IMR-90 (cell line): ENCODE measurements at regions not wholly inside any gene's neighbourhood (a gene's known extent, or its start where the extent isn't known, plus 50 kb on each side); places are given as distances from the start of the nearest gene placed in this dataset.

ENCODE experiments used
- ATAC-seq: fragments of 200-7000 bp; cut with Tn5 transposase; 2 replicates; pipeline ENCODE4 v1.9.1; 2020; ENCODE audit warnings: low read depth, mild to moderate bottlenecking, moderate library complexity
- BruUV-seq: library from RNA; stranded (reverse); fragments of 400-500 nt; replicated peaks from 2 replicates; lab custom pipeline; 2021; lab: Mats Ljungman, UMichigan
- CTCF ChIA-PET: fragments of 300-600 bp; formaldehyde crosslinking; extraction: SDS; loops from one replicate; lab custom pipeline; 2021; ENCODE audit warnings: antibody characterized with exemption; lab: Yijun Ruan, JAX
- POLR2A ChIA-PET: fragments of 300-600 bp; sonication (Branson Sonifier 250); formaldehyde crosslinking; loops from one replicate; lab custom pipeline; 2022; ENCODE audit warnings: antibody characterized with exemption; ENCODE audit not compliant: unreplicated experiment; lab: Charles Lee
- DNase-seq: peaks from one replicate; pipeline ENCODE4 v3.0.0; 2013
- H2AFZ ChIP-seq: replicated peaks from 2 replicates; pipeline ENCODE3; 2013; ENCODE audit warnings: low read length, mild to moderate bottlenecking; ENCODE audit not compliant: poor library complexity
- H2AK5ac ChIP-seq: 2 replicates; pipeline ENCODE4 v1.6.1; 2013; ENCODE audit warnings: low read depth, low read length, inconsistent platforms
- H2AK9ac ChIP-seq: replicated peaks from 2 replicates; pipeline ENCODE3; 2013; ENCODE audit warnings: mild to moderate bottlenecking, low read depth, low read length, moderate library complexity; ENCODE audit not compliant: poor library complexity
- H2BK120ac ChIP-seq: 2 replicates; pipeline ENCODE4 v1.6.1; 2013; ENCODE audit warnings: low read depth, low read length, inconsistent platforms
- H2BK15ac ChIP-seq: 3 replicates; pipeline ENCODE4 v1.6.1; 2013; ENCODE audit warnings: low read depth, low read length, inconsistent platforms
- H2BK20ac ChIP-seq: 2 replicates; pipeline ENCODE4 v1.6.1; 2013; ENCODE audit warnings: low read depth, mild to moderate bottlenecking, inconsistent platforms, low read length, moderate library complexity
- H2BK5ac ChIP-seq: 2 replicates; pipeline ENCODE4 v1.6.1; 2013; ENCODE audit warnings: mild to moderate bottlenecking, low read depth, low read length, inconsistent platforms; ENCODE audit not compliant: poor library complexity, severe bottlenecking
- H3K14ac ChIP-seq: replicated peaks from 2 replicates; pipeline ENCODE4 v1.6.1; 2013; ENCODE audit warnings: low read depth, low read length, inconsistent platforms
- H3K18ac ChIP-seq: 2 replicates; pipeline ENCODE4 v1.6.1; 2013; ENCODE audit warnings: low read depth, low read length, control low read depth
- H3K23ac ChIP-seq: 2 replicates; pipeline ENCODE4 v1.6.1; 2013; ENCODE audit warnings: low read depth, low read length, inconsistent platforms
- H3K27ac ChIP-seq: 2 replicates; pipeline ENCODE4 v1.5.1; 2013; ENCODE audit warnings: mild to moderate bottlenecking, control low read depth, low read length; ENCODE audit not compliant: insufficient read depth
- H3K27me3 ChIP-seq: 2 replicates; pipeline ENCODE4 v1.6.1; 2013; ENCODE audit warnings: low read length; ENCODE audit not compliant: control insufficient read depth, insufficient read depth
- H3K36me3 ChIP-seq: 2 replicates; pipeline ENCODE4 v1.6.1; 2013; ENCODE audit warnings: low read length, mixed read lengths; ENCODE audit not compliant: control insufficient read depth, insufficient read depth
- H3K4ac ChIP-seq: 2 replicates; pipeline ENCODE4 v1.6.1; 2013; ENCODE audit warnings: low read depth, low read length, inconsistent platforms
- H3K4me1 ChIP-seq: 2 replicates; pipeline ENCODE4 v1.6.1; 2013; ENCODE audit warnings: low read length, mixed read lengths; ENCODE audit not compliant: control insufficient read depth, insufficient read depth
- H3K4me2 ChIP-seq: 2 replicates; pipeline ENCODE4 v1.6.1; 2013; ENCODE audit warnings: low read depth, mild to moderate bottlenecking, control low read depth, low read length, moderate library complexity
- H3K4me3 ChIP-seq: 2 replicates; pipeline ENCODE4 v1.5.1; 2013; ENCODE audit warnings: low read depth, mild to moderate bottlenecking, control low read depth, low read length, moderate library complexity; ENCODE audit not compliant: insufficient read depth
- H3K56ac ChIP-seq: 2 replicates; pipeline ENCODE4 v1.6.1; 2013; ENCODE audit warnings: low read length, inconsistent platforms; ENCODE audit not compliant: insufficient read depth; ENCODE audit errors: extremely low read depth
- H3K79me1 ChIP-seq, 2 experiments: 2 replicates each; pipeline ENCODE4 v1.6.1; 2013; ENCODE audit warnings: low read length in 2 of 2, inconsistent platforms in 1 of 2, low read depth in 1 of 2
- H3K9ac ChIP-seq: 2 replicates; pipeline ENCODE4 v1.6.1; 2013; ENCODE audit warnings: low read depth, low read length, control low read depth
- H3K9me1 ChIP-seq: 2 replicates; pipeline ENCODE4 v1.6.1; 2013; ENCODE audit warnings: low read length, inconsistent platforms; ENCODE audit not compliant: insufficient read depth
- H3K9me3 ChIP-seq: 2 replicates; pipeline ENCODE4 v1.6.1; 2013; ENCODE audit warnings: low read length; ENCODE audit not compliant: control insufficient read depth, insufficient read depth
- H4K20me1 ChIP-seq: 2 replicates; pipeline ENCODE4 v1.6.1; 2013; ENCODE audit warnings: low read length, inconsistent platforms; ENCODE audit not compliant: insufficient read depth
- H4K5ac ChIP-seq: 2 replicates; pipeline ENCODE4 v1.6.1; 2013; ENCODE audit warnings: mild to moderate bottlenecking, low read depth, low read length, control low read depth
- H4K8ac ChIP-seq, 2 experiments: 2 replicates each; pipeline ENCODE4 v1.6.1; 2013; ENCODE audit warnings: low read depth in 2 of 2, low read length in 2 of 2, control low read depth in 1 of 2, inconsistent platforms in 1 of 2
- H4K91ac ChIP-seq: 2 replicates; pipeline ENCODE4 v1.6.1; 2013; ENCODE audit warnings: low read depth, low read length, inconsistent platforms; ENCODE audit not compliant: insufficient read depth
- BHLHE40 ChIP-seq: fragments of 150-350 bp; IDR thresholded peaks from 2 replicates; pipeline ENCODE4 v1.6.1; 2016; ENCODE audit warnings: mild to moderate bottlenecking, low read depth, low read length
- CEBPB ChIP-seq: IDR thresholded peaks from 2 replicates; pipeline ENCODE4 v1.6.1; 2012; ENCODE audit warnings: low read depth, low read length, improper control_type of control experiment
- CHD1 ChIP-seq: IDR thresholded peaks from 2 replicates; pipeline ENCODE4 v1.6.1; 2012; ENCODE audit warnings: low read depth, low read length, improper control_type of control experiment
- ELK1 ChIP-seq: fragments of 150-350 bp; IDR thresholded peaks from 2 replicates; pipeline ENCODE4 v1.6.1; 2016; ENCODE audit warnings: low read depth, mild to moderate bottlenecking, low read length, moderate library complexity, borderline replicate concordance
- NFE2L2 ChIP-seq: fragments of 150-350 bp; IDR thresholded peaks from 2 replicates; pipeline ENCODE4 v1.6.1; 2016; ENCODE audit warnings: low read depth, mild to moderate bottlenecking, low read length
- POLR2A ChIP-seq: IDR thresholded peaks from 2 replicates; pipeline ENCODE4 v1.6.1; 2012; ENCODE audit warnings: mild to moderate bottlenecking, low read depth, low read length
- RAD21 ChIP-seq: IDR thresholded peaks from 2 replicates; pipeline ENCODE4 v1.6.1; 2012; ENCODE audit warnings: low read length, improper control_type of control experiment
- RCOR1 ChIP-seq: IDR thresholded peaks from 2 replicates; pipeline ENCODE4 v1.6.1; 2012; ENCODE audit warnings: mild to moderate bottlenecking, low read length, improper control_type of control experiment; ENCODE audit not compliant: insufficient replicate concordance
- RFX5 ChIP-seq: IDR thresholded peaks from 2 replicates; pipeline ENCODE4 v1.8.0; 2012; ENCODE audit warnings: low read depth, mild to moderate bottlenecking, low read length, moderate library complexity
- SMC3 ChIP-seq: fragments of 150-350 bp; IDR thresholded peaks from 2 replicates; pipeline ENCODE4 v1.6.1; 2016; ENCODE audit warnings: low read depth, mild to moderate bottlenecking, antibody characterized with exemption, low read length, moderate library complexity
- WGBS, 2 experiments: methylation state at CpG; one replicate each; pipeline versions ENCODE4 v1.1.5 to v1.1.7; 2013; ENCODE audit warnings: missing lambda C conversion rate in 2 of 2; ENCODE audit not compliant: insufficient read length in 1 of 2; ENCODE audit errors: extremely low coverage in 2 of 2; 5-methylcytosine and 5-hydroxymethylcytosine counted together
- dilution Hi-C: fragments of 300-500 bp; cut with HindIII; formaldehyde crosslinking; loops from one replicate; pipeline ENCODE4 v1.14.3; 2018; ENCODE audit warnings: low sequenced_read_pairs; ENCODE audit not compliant: unreplicated experiment
- in situ Hi-C: fragments of 300-500 bp; cut with MboI; formaldehyde crosslinking; loops from 3 replicates; pipeline ENCODE4 v1.14.3; 2019; ENCODE audit warnings: low sequenced_read_pairs, inconsistent platforms, mixed read lengths
- intact Hi-C: fragments of 100-400 bp; cut with micrococcal nuclease; formaldehyde crosslinking; loops from 2 replicates; pipeline ENCODE4 v1.10.0; 2022

DNA sequence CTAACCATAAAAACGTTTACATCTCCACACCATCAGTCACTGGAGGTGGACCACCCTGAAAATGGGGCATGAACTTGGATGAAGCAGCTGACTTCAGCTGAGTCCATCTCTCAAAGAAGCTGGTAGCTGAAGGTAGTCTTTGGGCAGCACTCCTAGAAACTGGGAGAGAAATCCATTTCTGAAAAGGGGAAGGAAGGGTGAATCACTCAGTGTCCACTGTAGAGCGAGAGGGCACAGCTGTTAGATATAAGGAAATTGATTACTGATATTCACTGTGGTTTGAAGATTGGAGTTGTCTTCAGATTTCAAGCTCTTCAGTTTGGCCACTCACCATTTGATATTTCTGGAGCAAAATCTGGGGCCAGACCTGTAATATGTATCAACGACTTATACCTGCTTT is 499.0 kb upstream of the UBE2E2 start:
- Histone ChIP-seq H3K4me2 (no peak overlapping the region), H3K14ac (no peak overlapping the region), H3K36me3 (no peaks in the 10 kb centered on the region), H3K27me3 (no peaks in the 10 kb centered on the region), H3K9ac (no peak overlapping the region), H3K9me1 (no peaks in the 10 kb centered on the region), H2BK5ac (no peak overlapping the region), H2AK9ac (no peak overlapping the region), H3K56ac (no peak overlapping the region), H3K4me3 (no peak overlapping the region), H3K79me1 (no peaks in the 10 kb centered on the region), H4K5ac (no peak overlapping the region), H3K27ac (no peak overlapping the region), H2BK20ac (no peak overlapping the region), H2AFZ (no peak overlapping the region), H4K91ac (no peak overlapping the region), H3K4me1 (no peaks in the 10 kb centered on the region), H4K20me1 (no peaks in the 10 kb centered on the region), H2AK5ac (no peak overlapping the region), H2BK15ac (no peak overlapping the region), H3K9me3 (peaks cover 11% of the 10 kb centered on the region), H3K18ac (no peak overlapping the region), H3K23ac (no peak overlapping the region), H2BK120ac (no peak overlapping the region), H3K4ac (no peak overlapping the region), H4K8ac (no peak overlapping the region)
- DNase-seq: no peak
- no peak for ATAC-seq
- TF ChIP-seq RAD21: no peak
- no peak for TF ChIP-seq NFE2L2
- TF ChIP-seq CHD1: no peak
- TF ChIP-seq ELK1: no peak
- no peak for TF ChIP-seq CEBPB
- TF ChIP-seq BHLHE40: no peak
- TF ChIP-seq RCOR1: no peak
- no peak for TF ChIP-seq SMC3
- TF ChIP-seq POLR2A: no peak
- no peak for TF ChIP-seq RFX5
- POLR2A ChIA-PET: no interaction called here
- WGBS, 2 experiments: no CpG with 5 or more reads among the region's 3 CpGs
- CTCF ChIA-PET: no interaction called here
- in situ Hi-C loops (no loop called here), intact Hi-C loops (no loop called here), dilution Hi-C loops (no loop called here)
- BruUV-seq: no TSS peak
